Small intestine (tissue), 7 donors: ENCODE measurements at regions not wholly inside any gene's neighbourhood (a gene's known extent, or its start where the extent isn't known, plus 50 kb on each side); places are given as distances from the start of the nearest gene placed in this dataset.

ENCODE experiments used
- DNase-seq, 2 donors: peaks; one replicate each; pipeline versions ENCODE4 v3.0.0 to v3.0.0-alpha.2; 2013
- FAIRE-seq: peaks from 2 replicates; lab custom pipeline; 2012; peaks lifted over from hg19 to GRCh38; lab: Jason Lieb, UNC
- H3K27ac ChIP-seq, 3 donors: one replicate each; pipeline ENCODE4 v1.5.1; 2013; ENCODE audit warnings: low read length in 2 of 3, mild to moderate bottlenecking in 2 of 3, control low read depth in 1 of 3, inconsistent platforms in 1 of 3, low read depth in 1 of 3, moderate library complexity in 1 of 3
- H3K27me3 ChIP-seq, 3 donors: one replicate each; pipeline ENCODE4 v1.6.1; 2013; ENCODE audit warnings: low read length in 3 of 3, inconsistent platforms in 1 of 3; ENCODE audit not compliant: control insufficient read depth in 3 of 3, insufficient read depth in 3 of 3
- H3K36me3 ChIP-seq, 3 donors: one replicate each; pipeline ENCODE4 v1.6.1; 2013; ENCODE audit warnings: low read length in 3 of 3, inconsistent platforms in 1 of 3, low read depth in 1 of 3, mild to moderate bottlenecking in 1 of 3, moderate library complexity in 1 of 3; ENCODE audit not compliant: control insufficient read depth in 3 of 3, insufficient read depth in 2 of 3
- H3K4me1 ChIP-seq, 3 donors: one replicate each; pipeline ENCODE4 v1.6.1; 2013; ENCODE audit warnings: low read length in 2 of 3, inconsistent platforms in 1 of 3, low read depth in 1 of 3, mild to moderate bottlenecking in 1 of 3, moderate library complexity in 1 of 3; ENCODE audit not compliant: control insufficient read depth in 3 of 3, insufficient read depth in 2 of 3
- H3K4me3 ChIP-seq, 3 donors: one replicate each; pipeline ENCODE4 v1.5.1; 2013; ENCODE audit warnings: low read length in 3 of 3, control low read depth in 1 of 3, inconsistent platforms in 1 of 3, low read depth in 1 of 3, mild to moderate bottlenecking in 1 of 3, moderate library complexity in 1 of 3
- H3K9me3 ChIP-seq, 2 donors: one replicate each; pipeline ENCODE4 v1.6.1; 2013; ENCODE audit warnings: low read depth in 1 of 2, low read length in 1 of 2; ENCODE audit not compliant: control insufficient read depth in 2 of 2, insufficient read depth in 1 of 2
- WGBS, 3 donors: extraction: QIAGEN DNeasy Blood & Tissue Kit; methylation state at CpG; one replicate each; pipeline ENCODE4 v1.1.7; 2013; 5-methylcytosine and 5-hydroxymethylcytosine counted together
- donor health status: healthy with polysubstance abuse.
- donor health status: control.
- donor health status: control.
- donor health status: Bipolar disorder and iron deficiency.
- donor health status: healthy.

DNA sequence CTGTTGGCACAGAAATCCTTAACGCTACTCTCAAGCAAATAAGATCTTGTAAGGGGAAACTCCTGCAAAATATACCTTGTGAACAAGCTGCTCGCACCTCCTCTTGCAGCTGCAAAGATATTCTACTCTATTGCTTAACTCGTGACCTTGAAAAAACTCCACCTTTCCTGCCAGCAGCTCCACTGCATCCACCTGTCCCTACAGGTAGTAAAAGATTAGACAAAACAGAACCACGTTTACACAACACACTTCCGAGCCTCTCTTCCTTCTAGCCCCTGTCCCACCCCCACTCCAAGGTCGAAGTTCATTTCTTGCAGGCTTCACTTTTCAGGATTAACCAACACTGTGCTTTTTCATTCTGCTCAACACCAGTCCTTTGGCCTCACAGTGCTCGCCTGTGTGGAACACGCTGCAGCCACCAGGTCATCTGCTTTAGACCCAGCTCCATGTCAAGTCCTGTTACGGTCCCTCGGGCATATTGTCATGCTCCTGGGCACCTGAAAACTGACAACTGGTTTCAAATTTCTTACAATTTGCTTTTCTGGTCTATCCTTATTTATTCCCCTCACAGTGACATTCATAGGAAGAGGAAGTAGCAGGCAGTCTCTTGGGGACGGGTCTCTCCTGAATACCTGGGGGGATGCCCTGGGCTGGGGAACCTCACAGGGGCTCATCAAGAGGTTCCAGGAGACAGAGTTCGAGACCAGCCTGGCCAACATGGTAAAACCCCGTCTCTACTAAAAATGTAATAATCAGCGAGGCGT is 165.8 kb upstream of the KLF14 start:
- FAIRE-seq (no peak), DNase-seq (peak; percentile 96 to 98)
- WGBS, 3 donors = 17 to 60% (median 29%) methylated on average over 15 of the region's 15 CpGs
- Histone ChIP-seq H3K4me1 (peaks cover 11 to 70% (median 27%) of the 10 kb centered on the region in 3 donors), H3K27ac (peak overlapping the region; percentile 82 to 86 (median 85)), H3K9me3 (peaks cover 0 to 3% of the 10 kb centered on the region in 2 donors), H3K36me3 (peaks cover 0 to 28% (median 1%) of the 10 kb centered on the region in 3 donors), H3K27me3 (no peaks in the 10 kb centered on the region), H3K4me3 (no peak overlapping the region)

DNA sequence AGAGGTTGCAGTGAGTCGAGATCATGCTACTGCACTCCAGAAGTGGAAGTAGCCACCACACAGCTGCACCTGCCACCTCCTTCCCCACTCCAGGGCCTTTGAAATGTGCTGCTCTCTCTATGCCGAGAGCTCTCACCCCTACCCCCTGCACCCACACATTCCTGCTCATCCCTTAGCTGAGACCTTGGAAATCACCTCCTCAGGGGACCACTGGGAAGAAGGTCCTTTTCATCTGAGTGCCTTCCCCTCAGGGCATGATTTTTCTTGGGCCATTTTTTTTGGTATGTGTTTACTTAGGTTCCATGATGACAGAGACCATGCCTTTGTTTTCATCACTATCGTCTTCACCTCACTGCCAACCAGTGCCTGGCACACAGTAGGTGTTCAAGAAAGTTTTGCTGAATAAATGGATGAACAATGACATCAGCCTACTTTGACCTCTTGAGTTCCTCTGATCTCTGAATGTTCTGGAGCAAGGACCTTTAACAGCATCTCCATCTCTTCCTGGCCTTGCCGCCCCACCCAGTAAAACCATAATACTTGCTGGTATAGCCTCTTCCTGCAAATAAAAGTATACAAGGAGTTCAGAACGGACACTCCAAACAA is 166.6 kb upstream of the KLF14 start:
- FAIRE-seq = no peak
- H3K4me1 ChIP-seq = peaks cover 13 to 70% (median 30%) of the 10 kb centered on the region in 3 donors
- 26 to 59% (median 55%) methylated on average over 5 of the region's 5 CpGs for WGBS, 3 donors

GRCh38 chr7:130901209-130901783 is 167.3 kb upstream of the KLF14 start:
- H3K4me3 ChIP-seq = no peak overlapping the region
- peak; percentile 56 to 67 for DNase-seq
- 9 to 35% (median 19%) methylated on average over 17 of the region's 17 CpGs for WGBS, 3 donors

More for the DNA sequence above, 166.6 kb upstream of the KLF14 start:
- no peaks in the 10 kb centered on the region for H3K27me3 ChIP-seq
- peaks cover 0 to 22% (median 2%) of the 10 kb centered on the region in 3 donors for H3K36me3 ChIP-seq
- DNase-seq = peak in 1 of 2 donors; percentile 35
- H3K4me3 ChIP-seq = no peak overlapping the region
- peak overlapping the region; percentile 77 to 85 (median 82) for H3K27ac ChIP-seq
- peaks cover 0 to 3% of the 10 kb centered on the region in 2 donors for H3K9me3 ChIP-seq

GRCh38 chr7:130902755-130903357 is 168.8 kb upstream of the KLF14 start:
- Histone ChIP-seq H3K4me1 (peaks cover 10 to 56% (median 36%) of the 10 kb centered on the region in 3 donors), H3K27me3 (no peaks in the 10 kb centered on the region), H3K27ac (peak overlapping the region in 2 of 3 donors; percentile 12 to 75), H3K36me3 (peaks cover 0 to 9% (median 2%) of the 10 kb centered on the region in 3 donors), H3K4me3 (no peak overlapping the region), H3K9me3 (peaks cover 0 to 3% of the 10 kb centered on the region in 2 donors)
- FAIRE-seq (no peak), DNase-seq (no peak)
- WGBS, 3 donors = 73 to 81% (median 75%) methylated on average over 3 of the region's 3 CpGs

More at GRCh38 chr7:130901209-130901783, 167.3 kb upstream of the KLF14 start:
- H3K36me3 ChIP-seq = peaks cover 0 to 18% (median 2%) of the 10 kb centered on the region in 3 donors
- H3K27me3 ChIP-seq = no peaks in the 10 kb centered on the region
- H3K9me3 ChIP-seq = peaks cover 0 to 3% of the 10 kb centered on the region in 2 donors
- no peak for FAIRE-seq
- H3K4me1 ChIP-seq = peaks cover 13 to 70% (median 34%) of the 10 kb centered on the region in 3 donors
- H3K27ac ChIP-seq = peak overlapping the region; percentile 41 to 82 (median 77)

DNA sequence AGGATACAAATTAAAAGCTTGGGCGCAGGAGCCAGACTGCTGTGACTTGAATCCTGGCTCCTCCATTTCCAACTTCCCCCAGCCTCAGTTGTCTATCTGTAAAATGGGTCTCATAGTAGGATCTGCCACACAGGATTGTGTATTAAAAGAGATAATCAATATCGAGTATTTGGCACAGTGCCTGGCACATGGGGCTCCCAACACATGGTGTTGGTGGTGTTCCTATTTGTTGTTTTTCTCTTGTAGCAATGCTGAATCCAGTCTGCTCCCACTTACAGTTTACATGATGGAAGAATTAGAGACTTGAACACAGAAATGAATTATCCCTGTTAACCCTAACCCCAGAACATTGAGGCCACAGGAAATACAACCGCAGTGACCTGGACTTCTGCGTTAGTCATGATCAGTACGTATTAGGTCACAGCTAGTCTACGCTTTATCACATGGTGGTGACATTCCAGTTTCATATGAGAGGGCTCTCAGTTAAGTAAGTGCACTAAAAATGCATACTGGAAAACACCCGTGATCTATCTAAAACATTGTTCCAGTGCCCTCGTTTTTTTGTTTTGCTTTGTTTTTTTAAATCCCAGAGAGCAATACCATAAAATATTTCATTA is 169.5 kb upstream of the KLF14 start:
- Histone ChIP-seq H3K27me3 (no peaks in the 10 kb centered on the region), H3K4me1 (peaks cover 10 to 50% (median 36%) of the 10 kb centered on the region in 3 donors), H3K9me3 (peaks cover 0 to 3% of the 10 kb centered on the region in 2 donors), H3K4me3 (no peak overlapping the region), H3K36me3 (peaks cover 0 to 6% (median 2%) of the 10 kb centered on the region in 3 donors), H3K27ac (peak overlapping the region; percentile 66 to 75 (median 69))
- WGBS, 3 donors = 25 to 55% (median 30%) methylated on average over 8 of the region's 8 CpGs
- DNase-seq = peak; percentile 72 to 81
- FAIRE-seq = no peak

GRCh38 chr7:130904031-130904757 is 170.2 kb upstream of the KLF14 start:
- no peaks in the 10 kb centered on the region for H3K9me3 ChIP-seq
- no peaks in the 10 kb centered on the region for H3K27me3 ChIP-seq
- FAIRE-seq (no peak), DNase-seq (peak; percentile 69 to 77)
- H3K27ac ChIP-seq = peak overlapping the region; percentile 66 to 85 (median 69)
- peaks cover 12 to 43% (median 38%) of the 10 kb centered on the region in 3 donors for H3K4me1 ChIP-seq
- 14 to 59% (median 31%) methylated on average over 9 of the region's 9 CpGs for WGBS, 3 donors
- no peak overlapping the region for H3K4me3 ChIP-seq
- H3K36me3 ChIP-seq = peaks cover 0 to 6% (median 2%) of the 10 kb centered on the region in 3 donors

- DNase-seq = no peak
- no peak for FAIRE-seq
These were observed 170.8 kb upstream of the KLF14 start for GRCh38 chr7:130904792-130905191.

More at GRCh38 chr7:130904792-130905191, 170.8 kb upstream of the KLF14 start:
- H3K4me3 ChIP-seq = no peak overlapping the region
- H3K27ac ChIP-seq = peak overlapping the region in 1 of 3 donors; percentile 69
- peaks cover 0 to 6% (median 2%) of the 10 kb centered on the region in 3 donors for H3K36me3 ChIP-seq
- WGBS, 3 donors = 39 to 62% (median 52%) methylated on average over 5 of the region's 5 CpGs
- H3K27me3 ChIP-seq = no peaks in the 10 kb centered on the region
- H3K4me1 ChIP-seq = peaks cover 16 to 41% (median 38%) of the 10 kb centered on the region in 3 donors
- no peaks in the 10 kb centered on the region for H3K9me3 ChIP-seq
